H9 (cell line): ENCODE measurements at regions not wholly inside any gene's neighbourhood (a gene's known extent, or its start where the extent isn't known, plus 50 kb on each side); places are given as distances from the start of the nearest gene placed in this dataset.

Experiments
- DNase-seq: peaks from one replicate; pipeline ENCODE4 v3.0.0-alpha.2; 2017
- H2AFZ ChIP-seq: one replicate; pipeline ENCODE4 v1.6.1; 2013; ENCODE audit warnings: mild to moderate bottlenecking, low read length, control low read depth, moderate library complexity
- H2AK5ac ChIP-seq: 2 replicates; pipeline ENCODE4 v1.6.1; 2013; ENCODE audit warnings: low read length, control low read depth, mixed read lengths; ENCODE audit not compliant: insufficient read length
- H2BK120ac ChIP-seq: one replicate; pipeline ENCODE4 v1.6.1; 2013; ENCODE audit warnings: low read depth, mild to moderate bottlenecking, low read length, control low read depth, inconsistent platforms; ENCODE audit not compliant: poor library complexity, severe bottlenecking
- H2BK12ac ChIP-seq: 2 replicates; pipeline ENCODE4 v1.6.1; 2013; ENCODE audit warnings: low read length, control low read depth, mixed read lengths, low read depth; ENCODE audit not compliant: insufficient read length
- H2BK15ac ChIP-seq: 2 replicates; pipeline ENCODE4 v1.6.1; 2013; ENCODE audit warnings: low read depth, low read length, control low read depth
- H2BK20ac ChIP-seq: one replicate; pipeline ENCODE4 v1.6.1; 2013; ENCODE audit warnings: low read depth, mild to moderate bottlenecking, low read length, control low read depth, inconsistent platforms; ENCODE audit not compliant: poor library complexity, severe bottlenecking
- H2BK5ac ChIP-seq: 2 replicates; pipeline ENCODE4 v1.6.1; 2013; ENCODE audit warnings: low read length, control low read depth, mixed read lengths; ENCODE audit not compliant: insufficient read length
- H3K14ac ChIP-seq: 2 replicates; pipeline ENCODE4 v1.6.1; 2013; ENCODE audit warnings: low read length, control low read depth; ENCODE audit not compliant: insufficient read depth
- H3K18ac ChIP-seq: 2 replicates; pipeline ENCODE4 v1.6.1; 2013; ENCODE audit warnings: low read depth, mild to moderate bottlenecking, mixed read lengths, low read length, control low read depth; ENCODE audit not compliant: insufficient read length
- H3K23ac ChIP-seq: 2 replicates; pipeline ENCODE4 v1.6.1; 2013; ENCODE audit warnings: low read length, control low read depth, mixed read lengths, low read depth; ENCODE audit not compliant: insufficient read length
- H3K23me2 ChIP-seq: 2 replicates; pipeline ENCODE4 v1.6.1; 2013; ENCODE audit warnings: low read depth, mild to moderate bottlenecking, mixed read lengths, low read length, control low read depth; ENCODE audit not compliant: insufficient read length, poor library complexity, severe bottlenecking
- H3K27ac ChIP-seq: 2 replicates; pipeline ENCODE4 v1.5.1; 2013; ENCODE audit warnings: low read length, control low read depth, mixed read lengths, low read depth; ENCODE audit not compliant: insufficient read length
- H3K27me3 ChIP-seq: 2 replicates; pipeline ENCODE4 v1.6.1; 2013; ENCODE audit warnings: low read length, control low read depth, inconsistent platforms; ENCODE audit not compliant: insufficient read depth
- H3K4ac ChIP-seq: 2 replicates; pipeline ENCODE4 v1.6.1; 2013; ENCODE audit warnings: low read depth, mild to moderate bottlenecking, control low read depth, inconsistent platforms, low read length, moderate library complexity
- H3K4me1 ChIP-seq: 2 replicates; pipeline ENCODE4 v1.6.1; 2013; ENCODE audit warnings: low read length, control low read depth, inconsistent platforms; ENCODE audit not compliant: insufficient read depth
- H3K4me2 ChIP-seq: 2 replicates; pipeline ENCODE4 v1.6.1; 2013; ENCODE audit warnings: low read length, control low read depth, mixed read lengths; ENCODE audit not compliant: insufficient read length, insufficient read depth
- H3K56ac ChIP-seq: 2 replicates; pipeline ENCODE4 v1.6.1; 2013; ENCODE audit warnings: low read depth, mild to moderate bottlenecking, mixed read lengths, low read length, control low read depth; ENCODE audit not compliant: insufficient read length
- H3K79me1 ChIP-seq: 2 replicates; pipeline ENCODE4 v1.6.1; 2013; ENCODE audit warnings: low read depth, mild to moderate bottlenecking, moderate library complexity, low read length, control low read depth, inconsistent platforms; ENCODE audit not compliant: insufficient read depth, poor library complexity, severe bottlenecking
- H3K79me2 ChIP-seq: 2 replicates; pipeline ENCODE4 v1.6.1; 2013; ENCODE audit warnings: low read length, control low read depth, inconsistent platforms; ENCODE audit not compliant: insufficient read depth
- H3K9ac ChIP-seq: 2 replicates; pipeline ENCODE4 v1.6.1; 2013; ENCODE audit warnings: low read length, control low read depth, mixed read lengths; ENCODE audit not compliant: insufficient read length; ENCODE audit errors: extremely low read depth
- H3K9me3 ChIP-seq: one replicate; pipeline ENCODE4 v1.6.1; 2013; ENCODE audit warnings: low read depth, low read length, inconsistent platforms; ENCODE audit not compliant: control insufficient read depth
- H3T11ph ChIP-seq: one replicate; pipeline ENCODE4 v1.6.1; 2013; ENCODE audit warnings: mild to moderate bottlenecking, low read length, control low read depth, inconsistent platforms
- H4K20me1 ChIP-seq: one replicate; pipeline ENCODE4 v1.6.1; 2013; ENCODE audit not compliant: control insufficient read depth, insufficient read length, insufficient read depth
- H4K5ac ChIP-seq: 2 replicates; pipeline ENCODE4 v1.6.1; 2013; ENCODE audit warnings: low read depth, mild to moderate bottlenecking, mixed read lengths, low read length, control low read depth; ENCODE audit not compliant: insufficient read length
- H4K8ac ChIP-seq: replicated peaks from 2 replicates; pipeline ENCODE4 v1.6.1; 2013; ENCODE audit warnings: low read length, control low read depth, mixed read lengths, low read depth; ENCODE audit not compliant: insufficient read length
- H4K91ac ChIP-seq: 2 replicates; pipeline ENCODE4 v1.6.1; 2013; ENCODE audit warnings: low read depth, mild to moderate bottlenecking, moderate library complexity, mixed read lengths, low read length, control low read depth; ENCODE audit not compliant: insufficient read length
- H3K27ac Mint-ChIP-seq, 3 experiments: 2 replicates in 2 of 3; 3 replicates in 1 of 3; pipeline ENCODE4 v1.8.0; 2020 to 2021; ENCODE audit warnings: mixed read lengths in 3 of 3, mild to moderate bottlenecking in 1 of 3, moderate library complexity in 1 of 3
- H3K27me3 Mint-ChIP-seq: 2 replicates; pipeline ENCODE4 v1.8.0; 2021; ENCODE audit warnings: low read depth, mild to moderate bottlenecking, moderate library complexity, mixed read lengths
- H3K36me3 Mint-ChIP-seq, 3 experiments: 2 replicates in 2 of 3; 3 replicates in 1 of 3; pipeline ENCODE4 v1.8.0; 2020 to 2021; ENCODE audit warnings: low read depth in 3 of 3, mixed read lengths in 3 of 3; ENCODE audit not compliant: insufficient read depth in 1 of 3
- H3K4me1 Mint-ChIP-seq, 2 experiments: 2 replicates each; pipeline ENCODE4 v1.8.0; 2020; ENCODE audit warnings: mixed read lengths in 2 of 2
- H3K4me3 Mint-ChIP-seq, 2 experiments: 2 replicates in 1 of 2; 3 replicates in 1 of 2; pipeline ENCODE4 v1.8.0; 2020 to 2021; ENCODE audit warnings: mild to moderate bottlenecking in 2 of 2, mixed read lengths in 2 of 2, moderate library complexity in 1 of 2
- H3K9me3 Mint-ChIP-seq, 2 experiments: 2 replicates in 1 of 2; 3 replicates in 1 of 2; pipeline ENCODE4 v1.8.0; 2020; ENCODE audit warnings: mild to moderate bottlenecking in 2 of 2, mixed read lengths in 2 of 2, moderate library complexity in 1 of 2
- WGBS: extraction: QIAGEN DNeasy Blood & Tissue Kit; methylation state at CpG from one replicate; pipeline ENCODE4 v1.1.7; 2013; ENCODE audit warnings: missing lambda C conversion rate, low lambda C conversion rate, mixed read lengths; ENCODE audit not compliant: insufficient read length; ENCODE audit errors: extremely low coverage; 5-methylcytosine and 5-hydroxymethylcytosine counted together
- TF ChIP-seq, protein P1 (sequence below): fragments of 200-600 bp; sonication (generic); conservative IDR thresholded peaks from 3 replicates; pipeline ENCODE4 v1.8.0; 2021; ENCODE audit warnings: antibody characterized with exemption, mild to moderate bottlenecking

DNA sequence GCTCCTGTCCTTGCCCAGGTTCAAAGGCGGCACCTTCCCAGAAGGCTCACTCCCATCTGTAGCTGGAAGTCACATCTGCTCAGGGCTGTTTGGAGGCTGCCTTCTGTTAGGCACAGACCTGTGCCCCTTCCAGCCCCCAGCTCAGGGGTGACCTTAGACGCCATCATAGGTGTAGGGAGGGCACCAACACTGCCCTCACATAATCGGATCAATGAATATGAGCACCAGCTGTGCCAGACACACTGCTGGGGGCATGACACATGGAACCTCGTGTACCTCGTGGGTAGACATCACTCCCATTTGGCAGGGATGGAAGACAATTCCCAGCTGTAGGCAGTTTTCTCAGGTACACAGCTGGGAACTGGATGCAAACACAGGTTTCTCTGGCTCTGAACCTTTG is 220.7 kb upstream of the ASIC2 start:
- Histone ChIP-seq H3K23me2 (no peaks in the 10 kb centered on the region), H3K79me2 (no peaks in the 10 kb centered on the region), H3K9ac (no peak overlapping the region), H3K27me3 (no peaks in the 10 kb centered on the region), H2BK5ac (no peak overlapping the region), H3K56ac (no peak overlapping the region), H3K23ac (no peak overlapping the region), H2AK5ac (no peak overlapping the region), H3K79me1 (no peaks in the 10 kb centered on the region), H3K9me3 (no peaks in the 10 kb centered on the region), H4K20me1 (no peaks in the 10 kb centered on the region), H3K4ac (no peak overlapping the region), H4K8ac (no peak overlapping the region), H2AFZ (no peak overlapping the region), H3K18ac (no peak overlapping the region), H3K27ac (no peak overlapping the region), H4K91ac (no peak overlapping the region), H2BK120ac (no peak overlapping the region), H3K4me1 (no peaks in the 10 kb centered on the region), H2BK20ac (no peak overlapping the region), H3K4me2 (no peak overlapping the region), H3K14ac (no peak overlapping the region), H4K5ac (no peak overlapping the region), H2BK12ac (no peak overlapping the region), H2BK15ac (no peak overlapping the region), H3T11ph (no peak overlapping the region)
- H3K9me3 Mint-ChIP-seq, result no peaks in the 10 kb centered on the region
- no peaks in the 10 kb centered on the region for H3K4me1 Mint-ChIP-seq
- no CpG with 5 or more reads among the region's 5 CpGs for WGBS
- H3K27ac Mint-ChIP-seq, result no peak overlapping the region; a peak in 1 of 7 replicates
- peaks cover 23% of the 10 kb centered on the region for H3K27me3 Mint-ChIP-seq
- no peak for DNase-seq
- no peak overlapping the region for H3K4me3 Mint-ChIP-seq
- TF ChIP-seq, protein P1, sequence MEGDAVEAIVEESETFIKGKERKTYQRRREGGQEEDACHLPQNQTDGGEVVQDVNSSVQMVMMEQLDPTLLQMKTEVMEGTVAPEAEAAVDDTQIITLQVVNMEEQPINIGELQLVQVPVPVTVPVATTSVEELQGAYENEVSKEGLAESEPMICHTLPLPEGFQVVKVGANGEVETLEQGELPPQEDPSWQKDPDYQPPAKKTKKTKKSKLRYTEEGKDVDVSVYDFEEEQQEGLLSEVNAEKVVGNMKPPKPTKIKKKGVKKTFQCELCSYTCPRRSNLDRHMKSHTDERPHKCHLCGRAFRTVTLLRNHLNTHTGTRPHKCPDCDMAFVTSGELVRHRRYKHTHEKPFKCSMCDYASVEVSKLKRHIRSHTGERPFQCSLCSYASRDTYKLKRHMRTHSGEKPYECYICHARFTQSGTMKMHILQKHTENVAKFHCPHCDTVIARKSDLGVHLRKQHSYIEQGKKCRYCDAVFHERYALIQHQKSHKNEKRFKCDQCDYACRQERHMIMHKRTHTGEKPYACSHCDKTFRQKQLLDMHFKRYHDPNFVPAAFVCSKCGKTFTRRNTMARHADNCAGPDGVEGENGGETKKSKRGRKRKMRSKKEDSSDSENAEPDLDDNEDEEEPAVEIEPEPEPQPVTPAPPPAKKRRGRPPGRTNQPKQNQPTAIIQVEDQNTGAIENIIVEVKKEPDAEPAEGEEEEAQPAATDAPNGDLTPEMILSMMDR, result no peak
- H3K36me3 Mint-ChIP-seq, result no peaks in the 10 kb centered on the region
